HCT116 (cell line): ENCODE measurements at regions not wholly inside any gene's neighbourhood (a gene's known extent, or its start where the extent isn't known, plus 50 kb on each side); places are given as distances from the start of the nearest gene placed in this dataset.

Experiments used
- ATAC-seq: fragments of 200-7000 bp; cut with Tn5 transposase; 2 replicates; pipeline ENCODE4 v1.9.1; 2020; ENCODE audit warnings: mild to moderate bottlenecking, moderate library complexity
- BruUV-seq: library from RNA; stranded (reverse); fragments of 400-500 nt; replicated peaks from 2 replicates; lab custom pipeline; 2021; lab: Mats Ljungman, UMichigan
- CTCF ChIA-PET: fragments of 300-600 bp; sonication (Branson Sonifier 250); formaldehyde crosslinking; loops from one replicate; lab custom pipeline; 2021; ENCODE audit warnings: antibody characterized with exemption; lab: Charles Lee
- POLR2A ChIA-PET: fragments of 300-600, 350-600 bp; sonication (Branson Sonifier 250); formaldehyde crosslinking; loops from one replicate; lab custom pipeline; 2021; ENCODE audit warnings: antibody characterized with exemption; lab: Charles Lee
- RAD21 ChIA-PET, 2 experiments: fragments of 300-600 bp; sonication (Branson Sonifier 250); formaldehyde crosslinking; loops; one replicate each; lab custom pipeline; 2023; ENCODE audit warnings: low total read pairs in 2 of 2; ENCODE audit not compliant: uncharacterized antibody in 2 of 2, unreplicated experiment in 2 of 2, low non-redundant PET in 1 of 2; lab: Charles Lee
- DNase-seq: peaks from one replicate; pipeline ENCODE4 v3.0.0-alpha.2; 2010; ENCODE audit warnings: low read depth, low spot score
- H2AFZ ChIP-seq: fragments of 200-600 bp; shearing (Covaris generic), sonication (generic); 2 replicates; pipeline ENCODE4 v1.6.1; 2017; ENCODE audit warnings: low read depth, mixed run types, mixed read lengths, antibody characterized with exemption, low read length; ENCODE audit not compliant: poor library complexity, severe bottlenecking
- H3K27ac ChIP-seq: 2 replicates; pipeline ENCODE4 v1.5.1; 2012; ENCODE audit warnings: low read depth, low read length
- H3K27me3 ChIP-seq: fragments of 200-600 bp; sonication (generic); 2 replicates; pipeline ENCODE4 v1.6.1; 2016; ENCODE audit warnings: mixed run types, low read length, mixed read lengths; ENCODE audit not compliant: insufficient read depth
- H3K36me3 ChIP-seq, 2 experiments: fragments of 200-500 bp in 1 of 2; fragments of 200-600 bp in 1 of 2; sonication (Bioruptor generic) in 1 of 2; sonication (generic) in 1 of 2; 2 replicates each; pipeline versions ENCODE4 v1.5.1 to v1.6.1; 2014 to 2016; ENCODE audit warnings: low read length in 2 of 2, inconsistent platforms in 1 of 2, mixed read lengths in 1 of 2, mixed run types in 1 of 2; ENCODE audit not compliant: insufficient read depth in 2 of 2, control insufficient read depth in 1 of 2
- H3K4me1 ChIP-seq, 2 experiments: fragments of 200-600 bp in 1 of 2; sonication (generic) in 1 of 2; 2 replicates each; pipeline versions ENCODE4 v1.5.1 to v1.6.1; 2012 to 2017; ENCODE audit warnings: low read length in 2 of 2, inconsistent platforms in 1 of 2, mild to moderate bottlenecking in 1 of 2, mixed read lengths in 1 of 2, mixed run types in 1 of 2, moderate library complexity in 1 of 2; ENCODE audit not compliant: insufficient read depth in 2 of 2, control insufficient read depth in 1 of 2
- H3K4me2 ChIP-seq: fragments of 200-600 bp; sonication (generic); 2 replicates; pipeline ENCODE4 v1.6.1; 2017; ENCODE audit warnings: mixed run types, low read length, mixed read lengths
- H3K4me3 ChIP-seq, 2 experiments: fragments of 200-600 bp in 1 of 2; sonication (generic) in 1 of 2; replicated peaks in 1 of 2; 2 replicates each; pipeline ENCODE4 v1.5.1; 2011 to 2016; ENCODE audit warnings: low read length in 2 of 2, control low read depth in 1 of 2, low read depth in 1 of 2, mild to moderate bottlenecking in 1 of 2, mixed read lengths in 1 of 2, mixed run types in 1 of 2
- H3K79me2 ChIP-seq: fragments of 200-600 bp; sonication (generic); 2 replicates; pipeline ENCODE4 v1.6.1; 2017; ENCODE audit warnings: mild to moderate bottlenecking, mixed run types, low read length, moderate library complexity, mixed read lengths; ENCODE audit not compliant: insufficient read depth
- H3K9ac ChIP-seq: fragments of 200-600 bp; sonication (generic); 2 replicates; pipeline ENCODE4 v1.6.1; 2016; ENCODE audit warnings: low read length, mixed read lengths
- H3K9me2 ChIP-seq: fragments of 200-600 bp; sonication (generic), shearing (Covaris generic); 2 replicates; pipeline ENCODE4 v1.6.1; 2017; ENCODE audit warnings: mixed run types, mild to moderate bottlenecking, moderate library complexity; ENCODE audit not compliant: insufficient read depth
- H3K9me3 ChIP-seq, 2 experiments: fragments of 200-500 bp in 1 of 2; fragments of 200-600 bp in 1 of 2; sonication (Bioruptor generic) in 1 of 2; sonication (generic) in 1 of 2; 2 replicates each; pipeline ENCODE4 v1.6.1; 2014 to 2017; ENCODE audit warnings: low read length in 2 of 2, mixed read lengths in 2 of 2, inconsistent platforms in 1 of 2, low read depth in 1 of 2, mild to moderate bottlenecking in 1 of 2, mixed run types in 1 of 2, moderate library complexity in 1 of 2; ENCODE audit not compliant: control insufficient read depth in 1 of 2, insufficient read depth in 1 of 2
- H4K20me1 ChIP-seq: fragments of 200-600 bp; sonication (generic), shearing (Covaris generic); 2 replicates; pipeline ENCODE4 v1.6.1; 2017; ENCODE audit warnings: mixed run types, mild to moderate bottlenecking, moderate library complexity; ENCODE audit not compliant: insufficient read depth
- ATF3 ChIP-seq: IDR thresholded peaks from 2 replicates; pipeline ENCODE4 v1.6.1; 2012
- CBX3 ChIP-seq: IDR thresholded peaks from 2 replicates; pipeline ENCODE4 v1.6.1; 2012; ENCODE audit warnings: low read depth
- CEBPB ChIP-seq: IDR thresholded peaks from 2 replicates; pipeline ENCODE4 v1.6.1; 2012; ENCODE audit warnings: low read depth
- CTCF ChIP-seq, 3 experiments: fragments of 200-600 bp in 1 of 3; sonication (generic) in 1 of 3; IDR thresholded peaks in 2 of 3; conservative IDR thresholded peaks in 1 of 3; 2 replicates each; pipeline ENCODE4 v1.5.1; 2012 to 2017; ENCODE audit warnings: low read depth in 2 of 3, low read length in 2 of 3, antibody characterized with exemption in 1 of 3, borderline replicate concordance in 1 of 3, control low read depth in 1 of 3, mild to moderate bottlenecking in 1 of 3, mixed read lengths in 1 of 3, mixed run types in 1 of 3, moderate library complexity in 1 of 3; ENCODE audit not compliant: insufficient read depth in 1 of 3
- EGR1 ChIP-seq: IDR thresholded peaks from 2 replicates; pipeline ENCODE4 v1.6.1; 2012; ENCODE audit warnings: low read depth
- ELF1 ChIP-seq: IDR thresholded peaks from 2 replicates; pipeline ENCODE4 v1.6.1; 2012; ENCODE audit warnings: low read depth, borderline replicate concordance
- FOSL1 ChIP-seq: IDR thresholded peaks from 2 replicates; pipeline ENCODE4 v1.6.1; 2012; ENCODE audit warnings: low read depth
- JUND ChIP-seq: IDR thresholded peaks from 2 replicates; pipeline ENCODE4 v1.6.1; 2012
- MAX ChIP-seq: IDR thresholded peaks from 2 replicates; pipeline ENCODE4 v1.6.1; 2012
- POLR2A ChIP-seq: IDR thresholded peaks from 2 replicates; pipeline ENCODE4 v1.7.0; 2011; ENCODE audit warnings: borderline replicate concordance; ENCODE audit not compliant: insufficient read depth, insufficient read length; ENCODE audit errors: extremely low read depth
- POLR2AphosphoS5 ChIP-seq: IDR thresholded peaks from 2 replicates; pipeline ENCODE4 v1.6.1; 2011; ENCODE audit warnings: mild to moderate bottlenecking, low read depth, low read length, moderate library complexity
- REST ChIP-seq: IDR thresholded peaks from 2 replicates; pipeline ENCODE4 v1.6.1; 2012; ENCODE audit warnings: low read depth
- SIN3A ChIP-seq: IDR thresholded peaks from 2 replicates; pipeline ENCODE4 v1.6.1; 2012; ENCODE audit warnings: low read depth
- SP1 ChIP-seq: IDR thresholded peaks from 2 replicates; pipeline ENCODE4 v1.6.1; 2012; ENCODE audit warnings: low read depth
- SRF ChIP-seq: IDR thresholded peaks from 2 replicates; pipeline ENCODE4 v1.6.1; 2012; ENCODE audit warnings: low read depth
- ZFX ChIP-seq: fragments of 450-650 bp; IDR thresholded peaks from 2 replicates; pipeline ENCODE4 v1.6.1; 2017
- intact Hi-C: fragments of 100-400 bp; cut with micrococcal nuclease; formaldehyde crosslinking; loops from 2 replicates; pipeline ENCODE4 v1.10.0; 2022

GRCh38 chr9:20030671-20031070, 241.8 kb upstream of the SLC24A2 start (continued):
- TF ChIP-seq SIN3A (no peak), POLR2AphosphoS5 (no peak), SRF (no peak), JUND (no peak), EGR1 (no peak), ZFX (no peak)

- TF ChIP-seq CBX3 (no peak), POLR2AphosphoS5 (no peak), ELF1 (no peak), CEBPB (no peak)
- no peaks in the 10 kb centered on the region for H3K79me2 ChIP-seq
- no peaks in the 10 kb centered on the region for H3K36me3 ChIP-seq
- ATAC-seq (no peak), DNase-seq (no peak)
- no peak overlapping the region for H3K4me2 ChIP-seq
- ChIA-PET CTCF (no interaction called here), RAD21 (no interaction called here), POLR2A (no interaction called here)
- H3K9me3 ChIP-seq = no peaks in the 10 kb centered on the region
- peaks cover 17% of the 10 kb centered on the region for H3K27me3 ChIP-seq
- no peak overlapping the region for H2AFZ ChIP-seq
- no peaks in the 10 kb centered on the region for H4K20me1 ChIP-seq
- no peaks in the 10 kb centered on the region for H3K9me2 ChIP-seq
- no peak overlapping the region for H3K4me3 ChIP-seq
- no peaks in the 10 kb centered on the region for H3K4me1 ChIP-seq
- no peak overlapping the region for H3K9ac ChIP-seq
- no TSS peak for BruUV-seq
- intact Hi-C loops = no loop called here
- no peak overlapping the region for H3K27ac ChIP-seq
Measured at GRCh38 chr9:20030221-20030620, 241.4 kb upstream of the SLC24A2 start.

- Histone ChIP-seq H3K27ac (no peak overlapping the region), H3K9me2 (no peaks in the 10 kb centered on the region), H3K36me3 (no peaks in the 10 kb centered on the region), H3K9ac (no peak overlapping the region), H2AFZ (no peak overlapping the region), H3K4me2 (no peak overlapping the region), H3K4me3 (no peak overlapping the region), H4K20me1 (no peaks in the 10 kb centered on the region), H3K79me2 (no peaks in the 10 kb centered on the region), H3K27me3 (peaks cover 17% of the 10 kb centered on the region), H3K4me1 (no peaks in the 10 kb centered on the region), H3K9me3 (no peaks in the 10 kb centered on the region)
- intact Hi-C loops = no loop called here
- POLR2A ChIA-PET = no interaction called here
- no peak for DNase-seq
- CTCF ChIA-PET = no interaction called here
- RAD21 ChIA-PET = no interaction called here
- no TSS peak for BruUV-seq
- ATAC-seq = no peak
- no peak for TF ChIP-seq POLR2A
- TF ChIP-seq ELF1 = no peak
- no peak for TF ChIP-seq SRF
- TF ChIP-seq POLR2AphosphoS5 = no peak
- no peak for TF ChIP-seq FOSL1
- TF ChIP-seq REST = no peak
- TF ChIP-seq SIN3A = no peak
- TF ChIP-seq ATF3 = no peak
- TF ChIP-seq SP1 = no peak
- no peak for TF ChIP-seq MAX
- TF ChIP-seq CTCF (IDR thresholded peaks at IDR 0.05 in 2 of 3, conservative IDR thresholded peaks at IDR 0.05 in 1 of 3; ENCODE audit: borderline replicate concordance in 1 of 3, insufficient read depth in 1 of 3, low read depth in 2 of 3, low read length in 2 of 3) = no peak
Measured at GRCh38 chr9:20028849-20029231, 240.0 kb upstream of the SLC24A2 start.
